ENCODE measurements at regions not wholly inside any gene's neighbourhood (a gene's known extent, or its start where the extent isn't known, plus 50 kb on each side); places are given as distances from the start of the nearest gene placed in this dataset.

DNA sequence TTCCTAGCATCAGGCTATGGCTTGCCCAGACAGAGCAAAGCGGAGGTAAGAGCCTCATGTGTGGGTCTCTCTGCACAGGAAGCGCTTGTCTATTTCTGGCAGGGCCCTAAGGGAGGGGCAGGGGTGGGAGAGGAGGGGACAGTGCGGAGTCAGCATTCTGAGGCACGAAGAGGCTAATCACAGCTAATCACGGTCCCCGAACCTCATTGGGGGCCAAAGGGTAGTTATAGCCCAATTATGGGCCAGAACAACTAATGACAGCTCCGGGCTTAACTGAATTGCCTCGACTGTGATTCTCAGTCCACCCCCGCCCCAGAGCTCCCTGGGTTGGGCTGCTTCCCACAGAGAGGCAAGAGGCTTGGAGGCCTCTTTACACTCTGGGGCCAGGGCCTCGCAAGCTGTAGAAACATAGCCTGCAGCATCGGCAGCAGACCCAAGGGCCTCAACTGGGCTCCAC is 72.7 kb upstream of the PRDM11 start:
- ATAC-seq, result peak in 7 of 8 donors; percentile 32 to 71 (median 52)
- Histone ChIP-seq H3K4me3 (no peak overlapping the region), H3K4me1 (peaks cover 0 to 31% (median 8%) of the 10 kb centered on the region in 9 donors), H3K27ac (peak overlapping the region in 2 of 10 donors; percentile 24 to 26), H3K36me3 (no peaks in the 10 kb centered on the region), H3K9me3 (no peaks in the 10 kb centered on the region), H3K27me3 (no peaks in the 10 kb centered on the region)
- WGBS, 2 donors, result 48 to 51% methylated on average over 11 of the region's 11 CpGs
- intact Hi-C loops (cut with DNase I), result no loop called here
- DNase-seq, result no peak
- TF ChIP-seq, protein P1, sequence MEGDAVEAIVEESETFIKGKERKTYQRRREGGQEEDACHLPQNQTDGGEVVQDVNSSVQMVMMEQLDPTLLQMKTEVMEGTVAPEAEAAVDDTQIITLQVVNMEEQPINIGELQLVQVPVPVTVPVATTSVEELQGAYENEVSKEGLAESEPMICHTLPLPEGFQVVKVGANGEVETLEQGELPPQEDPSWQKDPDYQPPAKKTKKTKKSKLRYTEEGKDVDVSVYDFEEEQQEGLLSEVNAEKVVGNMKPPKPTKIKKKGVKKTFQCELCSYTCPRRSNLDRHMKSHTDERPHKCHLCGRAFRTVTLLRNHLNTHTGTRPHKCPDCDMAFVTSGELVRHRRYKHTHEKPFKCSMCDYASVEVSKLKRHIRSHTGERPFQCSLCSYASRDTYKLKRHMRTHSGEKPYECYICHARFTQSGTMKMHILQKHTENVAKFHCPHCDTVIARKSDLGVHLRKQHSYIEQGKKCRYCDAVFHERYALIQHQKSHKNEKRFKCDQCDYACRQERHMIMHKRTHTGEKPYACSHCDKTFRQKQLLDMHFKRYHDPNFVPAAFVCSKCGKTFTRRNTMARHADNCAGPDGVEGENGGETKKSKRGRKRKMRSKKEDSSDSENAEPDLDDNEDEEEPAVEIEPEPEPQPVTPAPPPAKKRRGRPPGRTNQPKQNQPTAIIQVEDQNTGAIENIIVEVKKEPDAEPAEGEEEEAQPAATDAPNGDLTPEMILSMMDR (IDR thresholded peaks at IDR 0.05), result no peak

DNA sequence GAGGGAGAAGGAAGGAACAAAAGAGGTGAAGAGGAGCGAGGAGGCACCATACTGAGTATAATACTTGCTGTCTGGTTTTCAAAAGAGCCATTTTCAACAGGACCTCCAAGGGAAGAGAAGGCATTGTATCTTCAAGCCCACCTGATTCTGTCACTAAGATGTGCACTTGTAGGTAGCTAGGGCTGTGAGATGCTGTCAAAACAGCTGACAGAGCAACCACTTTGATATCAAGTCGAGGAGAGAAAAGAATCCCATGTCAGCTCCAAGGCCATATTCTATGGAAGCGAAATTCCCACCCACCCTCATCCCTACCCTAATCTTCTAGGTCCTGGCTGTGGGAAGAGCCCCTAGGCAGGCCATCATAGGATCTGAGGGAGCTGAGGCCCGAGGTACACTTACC is 70.9 kb upstream of the PRDM11 start:
- Histone ChIP-seq H3K27me3 (no peaks in the 10 kb centered on the region), H3K4me1 (peaks cover 0 to 48% (median 7%) of the 10 kb centered on the region in 9 donors), H3K9me3 (no peaks in the 10 kb centered on the region), H3K4me3 (no peak overlapping the region), H3K36me3 (no peaks in the 10 kb centered on the region), H3K27ac (no peak overlapping the region)
- intact Hi-C loops (cut with DNase I), result loop anchor here in 1 of 10 donors (5.0 kb wide), 1 partner anchor 48 kb away; no protein-coding TSS in a partner anchor
- DNase-seq (no peak), ATAC-seq (no peak)
- TF ChIP-seq, protein P1 (IDR thresholded peaks at IDR 0.05), result no peak
- WGBS, 2 donors, result 95% methylated on average over 4 of the region's 4 CpGs

DNA sequence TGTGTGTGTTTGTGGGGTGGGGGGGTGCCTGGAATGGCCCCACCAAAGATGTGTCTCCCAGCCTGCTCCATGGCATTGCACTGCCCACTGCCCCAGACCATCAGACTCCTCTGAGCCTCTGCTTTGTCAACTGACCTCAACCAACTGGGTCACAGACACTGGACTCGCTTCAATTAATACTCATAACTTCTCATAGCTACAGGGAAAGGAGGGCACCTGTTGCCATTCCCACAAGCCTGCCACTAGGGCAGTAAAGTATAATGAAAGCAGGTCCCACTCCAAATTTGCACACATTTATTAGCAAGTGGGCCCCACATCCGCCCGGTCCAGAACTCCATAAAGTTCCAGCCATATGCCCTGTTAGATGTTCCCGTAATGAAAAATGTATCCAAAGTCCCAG is 70.5 kb upstream of the PRDM11 start:
- TF ChIP-seq, protein P1 (IDR thresholded peaks at IDR 0.05), result no peak
- Histone ChIP-seq H3K9me3 (no peaks in the 10 kb centered on the region), H3K27ac (no peak overlapping the region), H3K4me1 (peaks cover 0 to 46% (median 9%) of the 10 kb centered on the region in 9 donors), H3K27me3 (no peaks in the 10 kb centered on the region), H3K4me3 (no peak overlapping the region), H3K36me3 (no peaks in the 10 kb centered on the region)
- DNase-seq, result no peak
- WGBS, 2 donors, result 98% methylated on average over 4 of the region's 4 CpGs
- intact Hi-C loops (cut with DNase I), result loop anchor here in 1 of 10 donors (5.0 kb wide), 1 partner anchor 49 kb away; no protein-coding TSS in a partner anchor
- no peak for ATAC-seq

DNA sequence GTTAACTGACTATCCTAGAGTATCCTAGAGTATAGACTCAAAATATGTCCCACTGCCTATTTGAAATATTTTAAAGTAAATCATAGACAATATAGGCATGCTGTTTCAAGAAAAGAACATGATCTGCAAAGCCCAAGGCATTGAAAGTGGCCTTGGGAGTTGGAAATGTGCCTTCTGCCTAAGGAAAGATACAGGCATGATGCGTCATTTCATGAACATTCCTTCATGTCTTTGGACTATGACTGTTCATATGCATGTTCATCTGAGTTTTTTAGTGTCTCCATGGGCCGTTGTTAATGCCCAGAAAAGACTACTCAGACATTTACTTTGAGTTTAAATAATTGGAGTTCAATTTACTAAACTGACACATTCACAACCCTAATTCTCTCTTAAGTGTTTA is 69.7 kb upstream of the PRDM11 start:
- Histone ChIP-seq H3K4me1 (peaks cover 0 to 43% (median 9%) of the 10 kb centered on the region in 9 donors), H3K9me3 (no peaks in the 10 kb centered on the region), H3K4me3 (no peak overlapping the region), H3K36me3 (no peaks in the 10 kb centered on the region), H3K27me3 (no peaks in the 10 kb centered on the region), H3K27ac (no peak overlapping the region)
- ATAC-seq (no peak), DNase-seq (no peak)
- TF ChIP-seq, protein P1 (IDR thresholded peaks at IDR 0.05), result no peak
- WGBS, 2 donors, result 86 to 93% methylated on average over 2 of the region's 2 CpGs
- intact Hi-C loops (cut with DNase I), result loop anchor here in 1 of 10 donors (5.0 kb wide), 1 partner anchor 49 kb away; no protein-coding TSS in a partner anchor
